Right cardiac atrium (tissue), 5 donors: ENCODE measurements at regions not wholly inside any gene's neighbourhood (a gene's known extent, or its start where the extent isn't known, plus 50 kb on each side); places are given as distances from the start of the nearest gene placed in this dataset.
A peak's percentile ranks its signal among the peaks of the same experiment; 100 is the strongest.

ENCODE experiments used
- ATAC-seq, 2 donors: fragments of 200-7000 bp; cut with Tn5 transposase; one replicate each; pipeline versions ENCODE4 v1.8.0 to v1.9.1; 2020; ENCODE audit warnings: moderate library complexity in 2 of 2, mild to moderate bottlenecking in 1 of 2
- DNase-seq, 3 donors: peaks; one replicate each; pipeline ENCODE4 v3.0.0-alpha.2; 2020
- H3K27ac ChIP-seq: one replicate; pipeline ENCODE4 v1.5.1; 2013; ENCODE audit warnings: mild to moderate bottlenecking, low read length, control low read depth, moderate library complexity
- H3K27me3 ChIP-seq: one replicate; pipeline ENCODE4 v1.6.1; 2013; ENCODE audit not compliant: control insufficient read depth, insufficient read depth
- H3K4me1 ChIP-seq: one replicate; pipeline ENCODE4 v1.6.1; 2013; ENCODE audit warnings: low read length; ENCODE audit not compliant: control insufficient read depth, insufficient read depth
- H3K4me3 ChIP-seq: one replicate; pipeline ENCODE4 v1.5.1; 2013; ENCODE audit warnings: low read length, control low read depth
- H3K9me3 ChIP-seq: one replicate; pipeline ENCODE4 v1.6.1; 2013; ENCODE audit warnings: low read length; ENCODE audit not compliant: control insufficient read depth
- WGBS: extraction: QIAGEN DNeasy Blood & Tissue Kit; methylation state at CpG from one replicate; pipeline ENCODE4 v1.1.7; 2013; 5-methylcytosine and 5-hydroxymethylcytosine counted together
- intact Hi-C, 4 donors: fragments of 100-400 bp; cut with DNase I; formaldehyde crosslinking; loops; one replicate each; pipeline versions ENCODE4 v1.11.0 to v1.14.0; 2022 to 2023
- donor health status: healthy with polysubstance abuse.
- donor health status: DM: no; HTN: yes; CAD: no.
- donor health status: DM: no; HTN: no; CAD: no.
- donor health status: DM: no; HTN: yes; CAD: no; lungs with severe emphysema.
- donor health status: DM: yes; HTN: yes; CAD: no.

DNA sequence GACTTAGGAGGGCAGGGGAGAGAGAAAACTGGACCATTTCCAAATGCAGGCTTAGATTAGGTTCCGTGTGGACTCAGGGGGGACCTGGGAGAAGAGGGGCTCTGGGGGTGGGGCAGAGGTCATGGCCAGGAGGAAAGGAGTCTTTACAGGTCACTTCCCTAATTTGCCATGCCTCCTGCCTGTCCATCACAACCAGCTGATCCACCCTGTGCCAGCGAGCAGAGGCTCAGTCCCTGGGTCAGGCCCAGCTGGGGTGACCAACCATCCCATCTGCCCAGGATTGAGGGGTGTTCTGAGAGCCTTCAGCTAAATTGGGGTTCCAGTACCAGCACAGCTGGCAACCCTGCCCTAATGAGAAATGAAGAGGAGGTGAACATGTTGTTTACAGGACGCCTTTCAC is 84.6 kb upstream of the CACUL1 start:
- DNase-seq (no peak), ATAC-seq (no peak)
- no peak overlapping the region for H3K27ac ChIP-seq
- no peaks in the 10 kb centered on the region for H3K4me1 ChIP-seq
- H3K9me3 ChIP-seq, result no peaks in the 10 kb centered on the region
- H3K4me3 ChIP-seq, result no peak overlapping the region
- intact Hi-C loops, result no loop called here
- 92% methylated on average over 3 of the region's 3 CpGs for WGBS
- H3K27me3 ChIP-seq, result no peaks in the 10 kb centered on the region

DNA sequence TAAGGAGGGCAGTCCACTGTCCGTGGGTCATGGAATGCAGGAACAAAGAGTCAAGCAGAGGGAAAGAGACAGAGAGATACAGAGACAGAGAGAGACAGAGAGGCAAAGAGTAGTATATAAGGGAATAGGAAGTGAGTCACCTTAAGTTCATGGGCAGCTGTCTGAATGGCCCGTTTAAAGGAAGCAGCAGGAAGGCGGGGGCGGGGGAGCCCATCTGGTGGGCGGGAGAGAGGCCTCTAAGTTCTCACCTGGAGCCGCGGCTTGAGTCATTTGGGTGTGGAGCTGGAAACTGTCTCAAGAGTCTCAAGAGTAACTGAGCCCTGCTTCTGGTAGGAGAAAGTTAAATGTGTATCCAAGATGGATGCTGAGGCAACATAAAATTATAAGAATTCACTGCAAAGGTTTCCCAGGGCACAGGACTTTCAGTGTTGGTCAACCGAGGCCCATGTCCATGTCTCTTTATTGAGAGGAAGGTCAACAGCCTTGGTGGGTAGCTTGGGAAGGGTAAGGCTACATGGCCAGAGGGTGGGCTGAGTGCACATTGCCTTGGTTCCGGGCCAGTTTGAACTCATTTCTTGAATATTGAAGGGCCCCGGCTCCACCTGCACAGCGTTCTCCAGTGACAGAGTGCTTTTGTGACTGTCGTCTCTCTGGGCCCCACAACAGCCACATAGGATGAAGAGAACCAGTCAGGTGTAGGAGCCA is 85.5 kb upstream of the CACUL1 start:
- no peaks in the 10 kb centered on the region for H3K27me3 ChIP-seq
- no peak overlapping the region for H3K4me3 ChIP-seq
- no peaks in the 10 kb centered on the region for H3K4me1 ChIP-seq
- no peak overlapping the region for H3K27ac ChIP-seq
- ATAC-seq (no peak), DNase-seq (no peak)
- no peaks in the 10 kb centered on the region for H3K9me3 ChIP-seq
- intact Hi-C loops, result no loop called here
- 83% methylated on average over 12 of the region's 12 CpGs for WGBS

DNA sequence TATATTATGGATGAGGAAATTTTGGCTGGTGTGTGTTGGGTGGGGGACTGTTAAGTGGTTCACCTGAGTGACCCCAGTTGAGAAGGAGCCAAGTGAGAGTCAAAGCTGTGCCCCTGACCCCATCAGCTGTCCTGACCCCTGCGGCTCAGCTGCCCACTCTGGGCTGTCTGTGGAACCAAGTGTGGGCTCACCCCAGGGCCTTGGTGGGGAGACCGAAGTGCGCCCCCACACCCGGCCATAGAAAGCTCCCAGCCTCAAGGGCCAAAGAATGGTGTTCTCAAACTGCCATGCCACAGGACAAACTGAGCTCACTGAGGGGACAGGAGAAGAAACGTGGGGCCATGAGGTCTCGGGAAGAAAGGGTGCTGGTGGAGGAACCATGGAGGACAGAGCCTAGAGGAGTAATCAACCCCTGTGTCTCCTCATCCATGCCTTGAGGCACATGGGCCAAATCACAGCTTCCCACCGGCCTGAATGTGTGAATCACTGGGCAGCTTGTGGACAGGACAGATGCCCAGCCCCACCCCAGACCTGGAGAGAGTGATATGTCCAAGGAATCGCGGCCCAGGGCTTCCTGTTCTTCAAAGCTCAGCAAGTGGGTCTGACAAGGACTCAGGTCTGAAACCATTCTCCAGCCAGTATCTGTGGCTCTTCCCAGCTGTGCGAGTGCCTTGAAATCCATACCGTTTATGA is 86.2 kb upstream of the CACUL1 start:
- Histone ChIP-seq H3K27ac (no peak overlapping the region), H3K9me3 (no peaks in the 10 kb centered on the region), H3K4me1 (no peaks in the 10 kb centered on the region), H3K4me3 (no peak overlapping the region), H3K27me3 (no peaks in the 10 kb centered on the region)
- intact Hi-C loops, result no loop called here
- no peak for DNase-seq
- ATAC-seq, result no peak
- WGBS, result 92% methylated on average over 11 of the region's 11 CpGs

DNA sequence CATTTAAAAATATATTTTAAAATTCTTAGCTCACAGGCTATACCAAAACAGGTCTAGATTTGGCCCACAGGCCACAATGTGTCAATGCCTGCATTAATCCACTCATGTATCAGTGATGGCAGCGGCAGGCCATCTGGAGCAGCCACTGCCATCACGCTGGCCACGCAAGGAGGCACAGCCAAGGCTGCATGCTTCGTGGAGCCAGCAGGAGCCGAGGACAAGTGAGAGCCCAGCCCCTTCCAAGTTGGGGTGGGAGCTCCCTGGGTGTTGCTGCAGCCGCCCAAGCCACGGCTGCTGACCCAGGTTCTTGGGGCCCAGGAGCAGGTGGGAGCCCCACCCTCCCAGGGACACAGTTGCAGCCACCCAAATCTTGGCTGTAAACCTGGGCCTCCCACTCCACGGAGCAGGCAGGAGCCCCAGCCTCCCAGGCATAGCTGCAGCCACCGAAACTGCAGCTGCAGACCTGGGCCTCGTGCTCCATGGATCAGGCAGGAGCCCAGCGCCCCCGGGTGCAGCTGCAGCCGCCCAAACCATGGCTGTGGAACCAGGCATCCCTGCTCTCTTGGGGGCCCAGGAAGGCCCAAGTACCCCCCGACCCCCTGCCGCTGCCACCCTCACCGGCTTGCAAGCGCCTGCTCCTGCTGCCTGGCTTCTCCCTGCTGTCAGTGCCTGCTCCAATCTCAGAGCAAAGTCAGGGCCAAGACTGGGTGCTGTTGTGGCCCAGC is 87.3 kb upstream of the CACUL1 start:
- no peaks in the 10 kb centered on the region for H3K9me3 ChIP-seq
- no peak overlapping the region for H3K27ac ChIP-seq
- H3K4me3 ChIP-seq, result no peak overlapping the region
- WGBS, result 91% methylated on average over 17 of the region's 17 CpGs
- no peaks in the 10 kb centered on the region for H3K4me1 ChIP-seq
- H3K27me3 ChIP-seq, result no peaks in the 10 kb centered on the region
- no peak for ATAC-seq
- DNase-seq, result no peak
- intact Hi-C loops, result no loop called here

DNA sequence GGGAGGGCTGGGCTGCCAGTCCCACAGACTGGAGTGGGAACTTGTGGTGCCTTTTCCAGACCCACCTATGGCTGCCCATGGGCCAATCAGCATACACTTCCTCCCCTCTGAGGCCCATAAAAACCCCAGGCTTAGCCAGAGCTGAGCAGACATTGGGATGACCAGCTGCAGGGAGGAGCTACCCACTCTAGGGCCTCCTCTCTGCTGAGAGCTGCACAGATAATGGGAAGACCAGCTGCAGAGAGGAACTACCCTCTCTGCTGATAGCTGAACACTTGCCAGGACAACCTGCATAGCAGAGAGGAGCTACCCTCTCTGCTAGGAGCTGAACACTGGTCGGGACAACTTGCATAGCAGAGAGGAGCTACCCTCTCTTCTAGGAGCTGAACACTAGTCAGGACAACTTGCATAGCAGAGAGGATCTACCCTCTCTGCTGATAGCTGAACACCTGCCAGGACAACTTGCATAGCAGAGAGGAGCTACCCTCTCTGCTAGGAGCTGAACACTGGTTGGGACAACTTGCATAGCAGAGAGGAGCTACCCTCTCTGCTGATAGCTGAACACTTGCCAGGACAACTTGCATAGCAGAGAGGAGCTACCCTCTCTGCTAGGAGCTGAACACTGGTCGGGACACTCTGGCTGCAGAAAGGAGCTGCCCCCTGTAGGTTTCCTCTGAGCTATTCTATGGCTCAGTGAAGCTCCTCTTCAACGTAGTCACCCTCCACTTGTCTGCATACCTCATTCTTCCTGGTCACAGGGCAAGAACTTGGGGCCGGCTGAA is 88.3 kb upstream of the CACUL1 start:
- DNase-seq, result no peak
- no peak overlapping the region for H3K27ac ChIP-seq
- WGBS, result 68% methylated on average over 4 of the region's 4 CpGs
- ATAC-seq, result no peak
- H3K9me3 ChIP-seq, result no peaks in the 10 kb centered on the region
- intact Hi-C loops, result no loop called here
- H3K4me1 ChIP-seq, result no peaks in the 10 kb centered on the region
- H3K27me3 ChIP-seq, result no peaks in the 10 kb centered on the region
- H3K4me3 ChIP-seq, result no peak overlapping the region

DNA sequence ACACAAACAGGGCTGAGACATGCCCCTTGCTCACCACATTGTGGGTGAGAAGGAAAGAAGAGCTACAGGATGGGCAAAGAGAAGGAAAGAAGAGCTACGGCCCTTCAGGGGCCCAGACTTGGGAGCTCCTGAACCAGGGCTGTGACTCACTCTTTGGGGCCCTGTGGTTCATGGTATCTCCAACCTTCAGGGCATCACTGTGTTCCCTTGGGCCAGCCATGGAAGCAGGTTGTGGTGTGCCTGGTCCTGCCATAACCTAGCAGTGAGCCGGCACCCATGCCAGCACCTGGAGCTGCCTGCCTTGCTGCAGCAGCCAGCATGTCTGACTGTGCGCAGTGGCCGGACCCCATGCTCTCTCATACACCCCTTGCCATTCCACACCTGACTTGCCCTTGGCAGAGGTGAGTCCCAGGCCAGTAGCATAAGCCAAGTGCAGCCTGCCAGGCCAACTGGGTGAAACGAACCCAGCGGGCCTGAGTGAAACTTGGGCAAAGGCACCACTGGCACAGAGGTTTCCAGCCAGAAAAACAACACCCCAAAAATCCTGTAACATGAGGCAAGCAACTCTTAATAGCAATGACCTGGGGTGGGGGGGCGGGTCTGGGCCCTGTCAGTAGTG is 89.0 kb upstream of the CACUL1 start:
- intact Hi-C loops, result no loop called here
- WGBS, result 95% methylated on average over 7 of the region's 7 CpGs
- ATAC-seq (no peak), DNase-seq (no peak)
- H3K4me3 ChIP-seq, result no peak overlapping the region
- H3K27ac ChIP-seq, result no peak overlapping the region
- H3K27me3 ChIP-seq, result no peaks in the 10 kb centered on the region
- no peaks in the 10 kb centered on the region for H3K9me3 ChIP-seq
- H3K4me1 ChIP-seq, result no peaks in the 10 kb centered on the region

DNA sequence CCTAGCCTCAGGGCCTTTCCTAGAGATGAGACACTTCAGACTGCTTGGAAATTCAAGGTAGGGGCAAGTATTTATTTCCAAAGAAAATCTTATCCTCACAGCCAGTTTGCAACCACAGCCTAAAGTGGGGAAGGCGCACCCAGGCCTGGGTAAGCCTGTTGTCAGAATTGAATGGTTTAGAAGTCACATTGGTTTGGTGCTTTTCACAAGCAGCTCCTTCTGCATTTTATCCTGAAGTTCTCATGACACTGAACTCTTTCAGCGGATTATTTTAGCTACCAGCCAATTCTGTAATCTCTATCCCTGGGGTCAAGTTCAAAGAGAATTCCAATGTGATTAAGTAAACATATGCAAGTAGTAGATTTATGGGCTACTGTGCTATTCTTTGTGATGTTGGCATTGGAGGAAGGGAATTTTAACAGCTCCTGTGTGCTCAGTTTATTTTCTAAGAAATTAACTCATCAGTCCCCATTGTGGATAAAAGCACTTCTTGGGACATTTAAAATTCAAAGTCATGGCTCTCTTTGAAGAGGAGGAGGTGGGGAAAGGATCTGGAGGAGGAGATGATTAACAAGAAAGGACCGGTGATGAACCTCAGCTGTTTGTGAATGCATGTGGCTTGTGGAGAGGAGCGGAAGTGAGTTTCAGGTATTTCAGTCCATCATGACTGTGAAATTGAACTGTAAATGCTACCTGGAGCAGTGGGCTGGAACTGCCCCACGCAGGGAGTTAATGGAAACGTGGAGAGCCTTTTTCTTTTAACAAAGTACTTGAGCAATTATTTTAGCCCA is 90.2 kb upstream of the CACUL1 start:
- Histone ChIP-seq H3K4me3 (no peak overlapping the region), H3K27me3 (no peaks in the 10 kb centered on the region), H3K27ac (no peak overlapping the region), H3K4me1 (no peaks in the 10 kb centered on the region), H3K9me3 (no peaks in the 10 kb centered on the region)
- intact Hi-C loops, result no loop called here
- ATAC-seq, result no peak
- DNase-seq, result no peak
- WGBS, result 53% methylated on average over 6 of the region's 6 CpGs

DNA sequence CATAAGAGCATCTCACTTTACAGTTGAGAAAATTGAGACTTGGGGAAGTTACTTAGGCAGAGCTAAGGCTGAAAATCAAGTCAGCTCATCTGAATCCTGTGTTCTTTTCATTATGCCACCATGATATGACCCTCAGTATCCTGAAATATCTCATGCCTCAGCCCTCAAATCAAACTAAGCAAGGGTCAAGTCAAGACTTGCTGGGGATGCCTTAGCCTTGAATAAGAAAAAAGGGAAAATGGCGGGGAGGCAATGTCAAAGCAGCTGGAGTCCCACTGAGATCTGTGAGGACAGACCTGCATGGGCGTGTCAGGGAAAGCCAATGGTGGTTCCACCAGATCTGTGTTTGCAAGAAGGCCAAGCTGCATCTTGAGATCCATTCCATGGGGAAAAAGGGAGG is 91.0 kb upstream of the CACUL1 start:
- no peaks in the 10 kb centered on the region for H3K27me3 ChIP-seq
- ATAC-seq, result no peak
- no peaks in the 10 kb centered on the region for H3K9me3 ChIP-seq
- DNase-seq, result no peak
- intact Hi-C loops, result no loop called here
- no peak overlapping the region for H3K27ac ChIP-seq
- no peak overlapping the region for H3K4me3 ChIP-seq
- WGBS, result 88% methylated on average over 2 of the region's 2 CpGs
- no peaks in the 10 kb centered on the region for H3K4me1 ChIP-seq

DNA sequence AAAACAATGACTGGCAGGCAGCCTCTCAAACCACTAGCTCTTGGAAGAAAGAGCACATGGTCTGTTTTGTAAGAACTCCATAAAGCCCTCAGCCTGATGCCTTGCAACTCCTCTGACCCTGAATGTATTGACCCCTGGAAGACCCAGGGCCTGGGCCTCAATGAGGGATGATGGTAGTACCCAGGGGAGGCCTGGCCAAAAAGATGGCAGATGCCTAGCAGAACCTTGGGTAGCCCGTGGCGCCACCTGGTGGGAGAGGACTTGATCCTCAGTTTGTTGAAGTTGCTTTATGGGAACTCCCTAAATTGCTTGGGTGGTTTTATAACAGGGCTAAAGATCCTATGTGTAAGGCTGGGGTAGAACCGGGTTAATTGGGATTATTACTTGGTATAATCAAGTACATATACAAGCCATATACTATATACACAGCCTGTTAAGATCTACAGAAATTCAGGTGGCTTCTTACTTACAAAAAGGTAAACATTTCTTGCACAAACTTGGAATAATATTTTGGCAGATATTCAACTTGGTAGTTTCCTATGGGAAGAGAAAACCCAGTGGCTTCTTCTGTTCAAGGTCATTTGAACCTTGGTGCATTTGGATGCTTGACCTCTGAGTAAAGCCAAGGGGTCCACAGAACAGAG is 95.8 kb upstream of the CACUL1 start:
- H3K4me3 ChIP-seq, result no peak overlapping the region
- ATAC-seq (no peak), DNase-seq (peak; percentile 62 to 88 (median 85))
- H3K27me3 ChIP-seq, result no peaks in the 10 kb centered on the region
- H3K27ac ChIP-seq, result no peak overlapping the region
- intact Hi-C loops, result no loop called here
- WGBS, result 39% methylated on average over 3 of the region's 3 CpGs
- H3K9me3 ChIP-seq, result no peaks in the 10 kb centered on the region
- no peaks in the 10 kb centered on the region for H3K4me1 ChIP-seq
